SK-N-SH treated with all-trans-retinoic acid at 6 μM for 48 hours (cell line): ENCODE measurements at regions not wholly inside any gene's neighbourhood (a gene's known extent, or its start where the extent isn't known, plus 50 kb on each side); places are given as distances from the start of the nearest gene placed in this dataset.

Experiments
- ATAC-seq: fragments of 200-7000 bp; cut with Tn5 transposase; 3 replicates; pipeline ENCODE4 v1.9.1; 2020; ENCODE audit warnings: mild to moderate bottlenecking, moderate library complexity
- ARNTL ChIP-seq: fragments of 450-650 bp; formaldehyde crosslinking; IDR thresholded peaks from 2 replicates; pipeline ENCODE4 v1.5.0; 2020; ENCODE audit warnings: low read depth, mild to moderate bottlenecking, moderate library complexity, borderline replicate concordance
- BACH2 ChIP-seq: fragments of 250-450 bp; sonication (Bioruptor Pico); IDR thresholded peaks from 2 replicates; pipeline ENCODE4 v1.9.0; 2021; ENCODE audit warnings: mild to moderate bottlenecking, borderline replicate concordance
- CREB5 ChIP-seq: fragments of 250-450 bp; sonication (Bioruptor Pico); IDR thresholded peaks from 2 replicates; pipeline ENCODE4 v1.5.1; 2020; ENCODE audit warnings: low read depth, mild to moderate bottlenecking, moderate library complexity
- CSDC2 ChIP-seq: fragments of 250-450 bp; sonication (Bioruptor Pico); IDR thresholded peaks from 2 replicates; pipeline ENCODE4 v1.5.0; 2020; ENCODE audit warnings: mild to moderate bottlenecking, moderate library complexity
- CSRNP3 ChIP-seq: fragments of 250-450 bp; sonication (Bioruptor Pico); IDR thresholded peaks from 2 replicates; pipeline ENCODE4 v1.5.1; 2021; ENCODE audit warnings: mild to moderate bottlenecking, moderate library complexity
- ESRRG ChIP-seq: fragments of 250-450 bp; sonication (Bioruptor Pico); IDR thresholded peaks from 2 replicates; pipeline ENCODE4 v1.6.1; 2021; ENCODE audit warnings: mild to moderate bottlenecking
- GLIS3 ChIP-seq: fragments of 250-450 bp; sonication (Bioruptor Pico); IDR thresholded peaks from 2 replicates; pipeline ENCODE4 v1.5.0; 2020; ENCODE audit warnings: mild to moderate bottlenecking, moderate library complexity
- ISL1 ChIP-seq: fragments of 250-450 bp; sonication (Bioruptor Pico); IDR thresholded peaks from 2 replicates; pipeline ENCODE4 v2.1.2; 2022; ENCODE audit warnings: mild to moderate bottlenecking, moderate library complexity
- OSR1 ChIP-seq: fragments of 250-450 bp; sonication (Bioruptor Pico); IDR thresholded peaks from 2 replicates; pipeline ENCODE4 v1.8.0; 2022; ENCODE audit warnings: moderate library complexity, mild to moderate bottlenecking, inconsistent platforms
- POU6F1 ChIP-seq: fragments of 250-450 bp; sonication (Bioruptor Pico); IDR thresholded peaks from 2 replicates; pipeline ENCODE4 v1.8.0; 2021; ENCODE audit warnings: low read depth, mild to moderate bottlenecking, moderate library complexity, borderline replicate concordance
- PPARA ChIP-seq: fragments of 250-450 bp; sonication (Bioruptor Pico); IDR thresholded peaks from 2 replicates; pipeline ENCODE4 v1.5.0; 2020; ENCODE audit warnings: mild to moderate bottlenecking, borderline replicate concordance
- RARB ChIP-seq: fragments of 250-450 bp; sonication (Bioruptor Pico); IDR thresholded peaks from 2 replicates; pipeline ENCODE4 v1.8.0; 2021; ENCODE audit warnings: mild to moderate bottlenecking, moderate library complexity
- SNAI2 ChIP-seq: fragments of 250-450 bp; sonication (Bioruptor Pico); IDR thresholded peaks from 2 replicates; pipeline ENCODE4 v1.5.0; 2020; ENCODE audit warnings: mild to moderate bottlenecking, moderate library complexity
- TCF4 ChIP-seq: fragments of 250-450 bp; sonication (Bioruptor Pico); IDR thresholded peaks from 2 replicates; pipeline ENCODE4 v1.8.0; 2021; ENCODE audit warnings: mild to moderate bottlenecking, moderate library complexity, borderline replicate concordance
- TOX ChIP-seq: fragments of 250-450 bp; sonication (Bioruptor Pico); IDR thresholded peaks from 2 replicates; pipeline ENCODE4 v1.8.0; 2021; ENCODE audit warnings: mild to moderate bottlenecking, moderate library complexity, borderline replicate concordance
- TSHZ2 ChIP-seq: fragments of 250-450 bp; sonication (Bioruptor Pico); IDR thresholded peaks from 2 replicates; pipeline ENCODE4 v1.5.0; 2020; ENCODE audit warnings: mild to moderate bottlenecking, moderate library complexity
- ZC3H10 ChIP-seq: fragments of 250-450 bp; sonication (Bioruptor Pico); IDR thresholded peaks from 2 replicates; pipeline ENCODE4 v1.5.1; 2021; ENCODE audit warnings: mild to moderate bottlenecking, moderate library complexity
- ZFP3 ChIP-seq: fragments of 250-450 bp; sonication (Bioruptor Pico); IDR thresholded peaks from 2 replicates; pipeline ENCODE4 v1.5.0; 2020; ENCODE audit warnings: mild to moderate bottlenecking, moderate library complexity
- ZFP30 ChIP-seq: fragments of 450-650 bp; formaldehyde crosslinking; IDR thresholded peaks from 2 replicates; pipeline ENCODE4 v1.5.0; 2022; ENCODE audit warnings: mild to moderate bottlenecking, moderate library complexity
- ZNF565 ChIP-seq: fragments of 450-650 bp; formaldehyde crosslinking; conservative IDR thresholded peaks from 2 replicates; pipeline ENCODE4 v1.5.0; 2020; ENCODE audit warnings: low read depth, mild to moderate bottlenecking, moderate library complexity
- ZNF70 ChIP-seq: fragments of 450-650 bp; formaldehyde crosslinking; IDR thresholded peaks from 2 replicates; pipeline ENCODE4 v1.5.0; 2020; ENCODE audit warnings: mild to moderate bottlenecking, moderate library complexity
- ZNF8 ChIP-seq: fragments of 450-650 bp; formaldehyde crosslinking; IDR thresholded peaks from 2 replicates; pipeline ENCODE4 v1.5.0; 2020; ENCODE audit warnings: mild to moderate bottlenecking, moderate library complexity

- TF ChIP-seq TOX (CRISPR knock-in tag) (no peak), POU6F1 (CRISPR knock-in tag) (no peak), ZNF565 (CRISPR knock-in tag) (no peak), RARB (no peak), GLIS3 (CRISPR knock-in tag) (no peak), ZNF70 (CRISPR knock-in tag) (no peak), CSDC2 (CRISPR knock-in tag) (no peak), OSR1 (CRISPR knock-in tag) (no peak), ZFP3 (CRISPR knock-in tag) (no peak), ARNTL (CRISPR knock-in tag) (no peak), ZNF8 (CRISPR knock-in tag) (no peak), ISL1 (CRISPR knock-in tag) (no peak), BACH2 (CRISPR knock-in tag) (no peak), SNAI2 (CRISPR knock-in tag) (no peak), CSRNP3 (CRISPR knock-in tag) (no peak), CREB5 (CRISPR knock-in tag) (no peak), TSHZ2 (no peak), ESRRG (CRISPR knock-in tag) (no peak), PPARA (no peak)
- no peak for ATAC-seq
These were observed 130.2 kb upstream of the HDDC2 start for GRCh38 chr6:125431971-125432370.

- ATAC-seq = no peak
- TF ChIP-seq ZNF565 (CRISPR knock-in tag) = no peak
- TF ChIP-seq ZFP30 (CRISPR knock-in tag) = no peak
- TF ChIP-seq CSDC2 (CRISPR knock-in tag) = no peak
- no peak for TF ChIP-seq PPARA
These were observed 131.2 kb upstream of the HDDC2 start for GRCh38 chr6:125432963-125433362.

GRCh38 chr6:125434760-125435159, 133.0 kb upstream of the HDDC2 start:
- no peak for ATAC-seq
- TF ChIP-seq ZNF565 (CRISPR knock-in tag) (no peak), GLIS3 (CRISPR knock-in tag) (no peak), ZNF70 (CRISPR knock-in tag) (no peak), ARNTL (CRISPR knock-in tag) (no peak), TCF4 (CRISPR knock-in tag) (no peak), RARB (no peak), ESRRG (CRISPR knock-in tag) (no peak), BACH2 (CRISPR knock-in tag) (no peak), CREB5 (CRISPR knock-in tag) (no peak), TOX (CRISPR knock-in tag) (no peak), ZNF8 (CRISPR knock-in tag) (no peak), OSR1 (CRISPR knock-in tag) (no peak), PPARA (no peak), ZC3H10 (CRISPR knock-in tag) (no peak), TSHZ2 (no peak), CSDC2 (CRISPR knock-in tag) (no peak)
